WERI-Rb-1 (cell line): ENCODE measurements at regions not wholly inside any gene's neighbourhood (a gene's known extent, or its start where the extent isn't known, plus 50 kb on each side); places are given as distances from the start of the nearest gene placed in this dataset.

Experiments used
- DNase-seq: peaks from one replicate; pipeline ENCODE4 v3.0.0-alpha.2; 2020
- H3K27ac ChIP-seq: fragments of 250-450 bp; sonication (Bioruptor Pico); 2 replicates; pipeline ENCODE4 v1.5.1; 2020; ENCODE audit warnings: mild to moderate bottlenecking, moderate library complexity
- H3K27me3 ChIP-seq: fragments of 250-450 bp; sonication (Bioruptor Pico); 2 replicates; pipeline ENCODE4 v1.5.1; 2021; ENCODE audit warnings: mild to moderate bottlenecking, low read depth, moderate library complexity; ENCODE audit not compliant: insufficient read depth, severe bottlenecking
- H3K36me3 ChIP-seq: fragments of 250-450 bp; sonication (Bioruptor Pico); 2 replicates; pipeline ENCODE4 v1.5.1; 2020; ENCODE audit warnings: mild to moderate bottlenecking, moderate library complexity
- H3K4me3 ChIP-seq: 2 replicates; pipeline ENCODE4 v1.5.1; 2011; ENCODE audit warnings: low read depth, mild to moderate bottlenecking, control low read depth, low read length
- H3K9me3 ChIP-seq: fragments of 250-450 bp; sonication (Bioruptor Pico); 2 replicates; pipeline ENCODE4 v1.5.1; 2021; ENCODE audit warnings: mild to moderate bottlenecking, moderate library complexity; ENCODE audit not compliant: severe bottlenecking
- TF ChIP-seq, protein P1 (sequence below): IDR thresholded peaks from 2 replicates; pipeline ENCODE4 v1.5.1; 2011; ENCODE audit warnings: low read depth, mild to moderate bottlenecking, control low read depth, inconsistent platforms, low read length

DNA sequence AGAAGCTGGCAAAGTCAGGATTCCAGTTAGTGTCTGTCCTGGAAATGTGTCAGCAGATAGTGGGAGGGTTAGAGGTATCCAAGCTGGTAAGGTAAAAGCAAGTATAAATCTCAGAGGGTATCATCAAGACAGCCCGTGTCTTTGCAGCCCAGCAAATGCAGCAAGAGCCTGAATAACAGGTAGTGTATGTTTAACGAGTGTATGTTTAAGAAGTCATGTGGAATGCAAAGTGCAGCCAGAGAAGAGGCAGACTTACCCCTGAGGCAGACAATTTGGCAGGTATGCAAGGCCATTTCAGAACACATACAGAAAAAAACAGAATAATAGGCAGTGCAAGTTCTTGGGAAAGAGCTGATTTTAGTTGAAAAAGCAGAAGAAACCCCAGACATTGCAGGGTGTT is 411.0 kb upstream of the NEGR1 start:
- Histone ChIP-seq H3K4me3 (no peak overlapping the region), H3K27ac (no peak overlapping the region), H3K9me3 (no peaks in the 10 kb centered on the region), H3K27me3 (no peaks in the 10 kb centered on the region), H3K36me3 (no peaks in the 10 kb centered on the region)
- no peak for DNase-seq
- TF ChIP-seq, protein P1, sequence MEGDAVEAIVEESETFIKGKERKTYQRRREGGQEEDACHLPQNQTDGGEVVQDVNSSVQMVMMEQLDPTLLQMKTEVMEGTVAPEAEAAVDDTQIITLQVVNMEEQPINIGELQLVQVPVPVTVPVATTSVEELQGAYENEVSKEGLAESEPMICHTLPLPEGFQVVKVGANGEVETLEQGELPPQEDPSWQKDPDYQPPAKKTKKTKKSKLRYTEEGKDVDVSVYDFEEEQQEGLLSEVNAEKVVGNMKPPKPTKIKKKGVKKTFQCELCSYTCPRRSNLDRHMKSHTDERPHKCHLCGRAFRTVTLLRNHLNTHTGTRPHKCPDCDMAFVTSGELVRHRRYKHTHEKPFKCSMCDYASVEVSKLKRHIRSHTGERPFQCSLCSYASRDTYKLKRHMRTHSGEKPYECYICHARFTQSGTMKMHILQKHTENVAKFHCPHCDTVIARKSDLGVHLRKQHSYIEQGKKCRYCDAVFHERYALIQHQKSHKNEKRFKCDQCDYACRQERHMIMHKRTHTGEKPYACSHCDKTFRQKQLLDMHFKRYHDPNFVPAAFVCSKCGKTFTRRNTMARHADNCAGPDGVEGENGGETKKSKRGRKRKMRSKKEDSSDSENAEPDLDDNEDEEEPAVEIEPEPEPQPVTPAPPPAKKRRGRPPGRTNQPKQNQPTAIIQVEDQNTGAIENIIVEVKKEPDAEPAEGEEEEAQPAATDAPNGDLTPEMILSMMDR: no peak

DNA sequence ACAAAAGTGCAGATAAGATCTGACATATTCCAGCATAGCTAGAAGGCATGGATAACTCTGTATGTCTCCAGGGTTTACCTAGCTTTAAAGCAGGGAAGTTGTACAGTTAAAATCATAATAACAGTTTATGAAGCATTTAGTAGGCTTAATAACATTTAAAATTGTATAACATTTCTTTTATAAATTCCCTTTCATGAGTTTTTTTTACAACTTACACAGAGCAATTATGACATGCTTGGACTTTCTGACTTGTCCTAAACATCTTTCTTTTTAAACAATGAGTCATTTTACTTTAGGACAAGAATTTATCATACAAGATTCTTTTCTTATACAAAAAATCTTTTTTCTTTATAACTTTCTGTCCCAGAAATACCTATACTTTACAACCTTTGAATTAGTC is 408.5 kb upstream of the NEGR1 start:
- Histone ChIP-seq H3K27ac (no peak overlapping the region), H3K36me3 (no peaks in the 10 kb centered on the region), H3K4me3 (no peak overlapping the region), H3K9me3 (no peaks in the 10 kb centered on the region), H3K27me3 (no peaks in the 10 kb centered on the region)
- DNase-seq: no peak
- TF ChIP-seq, protein P1: no peak

DNA sequence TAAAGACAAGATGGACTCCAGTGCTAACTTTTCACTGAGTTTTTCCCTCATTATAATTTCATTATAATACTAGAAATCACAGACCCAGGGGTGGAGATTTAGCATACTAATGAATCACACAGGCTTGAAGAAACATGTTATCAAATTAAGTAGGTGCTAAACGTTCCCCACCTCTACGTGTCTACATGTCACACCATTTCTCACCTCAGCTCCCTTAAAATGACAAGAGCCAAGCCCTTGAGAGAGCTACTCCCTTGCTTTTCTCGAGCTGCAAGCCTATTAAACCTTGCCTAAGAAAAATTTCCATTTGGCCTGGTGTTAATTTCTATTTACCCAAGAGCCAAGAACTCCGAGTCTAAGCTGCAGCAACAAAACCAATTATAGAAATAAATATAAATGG is 396.3 kb upstream of the NEGR1 start:
- Histone ChIP-seq H3K9me3 (no peaks in the 10 kb centered on the region), H3K27ac (no peak overlapping the region), H3K36me3 (no peaks in the 10 kb centered on the region), H3K4me3 (no peak overlapping the region), H3K27me3 (no peaks in the 10 kb centered on the region)
- no peak for DNase-seq
- TF ChIP-seq, protein P1: no peak

DNA sequence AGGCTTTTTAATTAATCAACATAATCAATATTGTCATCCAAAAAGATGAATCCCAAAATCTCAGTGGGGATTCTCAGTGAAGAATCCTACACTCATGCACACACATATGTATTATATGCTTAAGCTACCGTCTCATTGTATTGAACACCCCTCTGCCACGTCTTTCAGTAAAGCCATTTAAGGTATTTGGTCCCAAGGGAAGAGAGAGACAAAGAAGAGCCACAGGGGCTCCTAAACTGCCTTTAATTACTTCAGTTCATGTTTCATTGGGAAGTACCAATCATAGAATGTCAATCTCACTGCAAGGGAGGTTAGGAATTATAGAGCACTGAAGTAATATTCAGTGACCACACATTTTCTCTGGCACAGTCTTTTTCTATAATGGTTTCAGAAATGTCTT is 388.6 kb upstream of the NEGR1 start:
- Histone ChIP-seq H3K9me3 (no peaks in the 10 kb centered on the region), H3K36me3 (no peaks in the 10 kb centered on the region)
- TF ChIP-seq, protein P1: no peak

DNA sequence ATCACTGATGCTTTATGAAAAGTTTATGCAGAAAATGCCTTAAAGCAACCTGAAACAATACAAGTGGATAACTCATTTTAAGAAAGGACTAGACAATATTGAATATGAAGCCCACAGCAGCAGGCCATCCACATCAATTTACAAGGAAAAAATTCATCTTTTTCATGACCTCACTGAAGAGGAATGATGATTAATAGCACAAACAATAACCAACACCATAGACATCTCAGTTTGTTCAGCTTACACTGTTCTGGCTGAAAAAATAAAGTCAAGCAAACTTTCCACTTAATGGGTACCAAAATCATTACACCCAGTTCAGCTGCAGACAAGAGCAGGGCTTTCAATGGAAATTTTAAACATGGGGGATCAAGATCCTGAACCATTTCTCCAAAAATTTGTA is 380.6 kb upstream of the NEGR1 start:
- Histone ChIP-seq H3K27ac (no peak overlapping the region), H3K4me3 (no peak overlapping the region), H3K9me3 (no peaks in the 10 kb centered on the region), H3K36me3 (no peaks in the 10 kb centered on the region), H3K27me3 (no peaks in the 10 kb centered on the region)
- TF ChIP-seq, protein P1: no peak
- DNase-seq: no peak

More for the DNA sequence above, 388.6 kb upstream of the NEGR1 start:
- DNase-seq: no peak
- Histone ChIP-seq H3K4me3 (no peak overlapping the region), H3K27me3 (no peaks in the 10 kb centered on the region), H3K27ac (no peak overlapping the region)

DNA sequence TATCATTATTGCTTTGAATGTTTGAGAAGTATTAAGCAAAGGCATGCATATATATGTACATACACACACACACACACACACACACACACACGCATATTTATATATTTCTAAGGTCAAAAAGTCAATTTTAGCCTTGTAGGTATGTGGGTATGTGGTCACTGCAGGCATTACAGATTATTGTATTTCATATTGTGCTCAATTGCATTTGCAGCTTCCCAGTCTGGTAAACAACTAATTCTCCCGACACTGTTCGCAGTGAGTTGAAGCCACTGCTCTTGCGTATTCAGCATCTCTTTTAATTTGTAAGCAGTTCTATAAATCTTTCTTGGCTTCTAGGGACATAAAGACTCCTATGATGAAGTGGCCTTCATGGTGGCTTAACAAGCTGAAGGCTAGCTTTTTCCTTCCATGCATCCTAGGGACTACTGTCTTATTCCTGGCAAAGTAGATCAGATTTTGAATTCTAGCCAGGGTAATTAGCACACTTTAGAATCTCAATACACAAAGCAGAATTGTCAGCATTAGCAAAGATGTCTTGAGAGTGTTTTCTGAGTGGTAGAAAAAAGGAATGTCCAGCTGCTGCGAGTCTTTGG is 368.6 kb upstream of the NEGR1 start:
- TF ChIP-seq, protein P1: no peak
- no peaks in the 10 kb centered on the region for H3K27me3 ChIP-seq
- no peak overlapping the region for H3K27ac ChIP-seq
- no peak for DNase-seq
- H3K36me3 ChIP-seq: no peaks in the 10 kb centered on the region
- no peaks in the 10 kb centered on the region for H3K9me3 ChIP-seq
- H3K4me3 ChIP-seq: no peak overlapping the region
